HG03520 (cell line): ENCODE measurements at regions not wholly inside any gene's neighbourhood (a gene's known extent, or its start where the extent isn't known, plus 50 kb on each side); places are given as distances from the start of the nearest gene placed in this dataset.
"Not testable (repeated sequence)": the region's sequence is repeated elsewhere in the genome, so short reads cannot be mapped to it uniquely, and the experiment has no call there.

Experiments used
- ATAC-seq: cut with Tn5 transposase; IDR thresholded peaks from one replicate; pipeline ENCODE4 v1.9.1; 2021; ENCODE audit warnings: mild to moderate bottlenecking, moderate library complexity; ENCODE audit not compliant: unreplicated experiment

DNA sequence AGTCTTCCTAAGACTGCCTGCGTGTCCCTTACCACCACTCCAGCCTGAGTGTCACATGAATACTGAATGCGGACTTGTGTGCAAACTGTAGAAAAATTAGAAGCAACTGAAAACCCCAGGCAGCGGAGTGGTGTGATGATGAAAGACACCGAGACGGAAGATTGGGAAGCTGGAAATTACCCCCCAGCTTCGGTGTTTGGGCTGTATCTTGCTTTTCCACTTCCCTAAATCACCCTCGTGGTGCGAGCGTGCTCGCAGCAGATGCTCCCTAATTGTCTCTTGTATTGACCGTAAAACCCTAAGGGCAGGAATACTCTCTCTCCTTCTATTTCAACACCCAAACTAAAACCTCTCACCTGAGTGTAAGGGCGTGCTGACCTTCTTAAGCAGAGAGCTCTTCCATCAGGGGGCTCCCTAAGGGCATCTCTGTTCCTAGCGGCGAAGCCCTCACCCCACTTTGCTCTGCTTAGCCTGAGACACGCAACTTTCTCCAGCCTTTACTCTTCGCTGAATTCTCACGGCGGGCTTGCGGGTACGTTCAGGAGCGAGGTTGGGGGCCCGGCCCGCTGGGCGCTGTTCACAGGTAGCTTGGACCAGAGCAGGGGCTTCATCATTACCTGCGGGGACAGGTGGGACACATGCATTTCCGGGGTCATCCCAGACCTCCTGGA lies 62.4 kb downstream of the CRYBB2 start:
- ATAC-seq: no peak

DNA sequence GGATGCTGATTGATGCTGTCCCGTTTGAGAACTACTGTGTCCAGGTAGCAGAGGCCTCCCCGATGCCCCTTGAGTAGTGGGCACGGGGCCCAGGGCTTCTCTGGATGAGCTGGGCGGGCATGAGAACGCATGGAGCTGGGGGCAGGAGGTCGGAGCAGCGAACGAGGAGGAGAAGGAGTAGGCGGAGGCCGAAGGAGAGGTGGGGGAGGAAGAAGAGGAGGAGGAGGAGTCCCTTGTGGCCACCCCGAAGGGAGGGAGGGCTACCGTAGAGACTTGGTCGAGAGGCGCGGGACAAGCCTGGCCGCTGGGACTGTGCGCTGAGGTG lies 62.9 kb downstream of the CRYBB2 start:
- no peak for ATAC-seq

DNA sequence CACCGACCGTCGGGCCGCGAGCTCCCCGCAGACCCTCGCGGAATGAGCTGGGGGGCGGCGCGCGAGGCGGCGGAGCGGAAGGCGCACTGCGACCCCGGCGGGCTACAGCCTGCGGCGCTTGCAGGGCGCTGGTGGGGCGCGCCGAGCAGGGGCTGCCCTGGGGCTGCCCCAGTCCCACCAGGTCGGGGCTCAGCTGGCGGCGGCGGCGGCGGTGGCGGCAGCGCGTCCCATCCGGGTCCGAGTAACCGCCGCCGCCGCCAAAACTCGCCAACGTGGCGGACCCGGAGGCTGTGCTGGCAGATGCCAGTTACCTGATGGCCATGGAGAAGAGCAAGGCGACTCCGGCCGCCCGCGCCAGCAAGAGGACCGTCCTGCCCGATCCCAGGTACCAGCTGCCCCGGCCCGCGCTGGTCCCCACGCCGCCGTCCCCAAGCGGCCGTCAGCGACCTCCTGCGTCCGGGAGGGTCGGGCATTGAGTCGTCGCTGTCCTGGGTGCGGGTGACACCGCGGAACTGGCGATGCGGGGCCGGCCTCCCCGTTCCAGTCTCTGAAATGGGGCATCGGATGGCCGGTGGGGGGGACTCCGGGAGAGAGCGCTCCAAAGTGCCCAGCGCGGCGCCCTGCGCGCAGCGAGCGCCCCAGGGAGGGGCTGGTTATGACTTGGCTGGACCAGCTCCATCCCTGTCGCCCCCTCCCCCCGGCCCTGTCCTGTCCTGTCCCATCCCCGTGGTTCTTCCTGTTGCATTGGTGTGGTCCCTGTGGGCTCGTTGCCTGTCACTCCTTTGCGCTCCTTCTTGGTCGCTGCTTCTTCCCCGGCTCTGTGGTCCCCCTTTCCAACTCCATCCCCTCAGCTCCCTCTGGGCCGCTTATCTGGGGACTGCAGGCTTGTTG lies 63.5 kb downstream of the CRYBB2 start:
- no peak for ATAC-seq

DNA sequence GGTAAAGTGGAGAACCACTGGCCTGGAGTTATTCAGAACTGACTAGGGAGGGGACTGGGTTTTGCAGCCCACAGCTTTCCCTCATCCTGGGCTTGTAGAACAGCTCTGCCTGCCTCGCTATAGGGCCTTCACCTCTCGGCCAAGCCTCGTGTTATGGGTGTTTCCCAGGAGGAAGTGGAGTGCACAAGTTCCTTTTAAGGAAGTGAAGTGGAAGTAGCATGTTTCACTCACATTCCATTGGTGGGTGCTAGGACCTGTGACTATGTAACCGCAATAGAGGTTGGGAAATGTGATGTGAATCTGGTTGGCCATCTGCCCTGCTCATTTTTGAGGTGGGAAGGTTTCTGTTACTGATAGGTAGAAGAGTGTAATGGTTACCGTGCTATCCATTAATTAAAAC lies 69.0 kb downstream of the CRYBB2 start:
- not testable (repeated sequence) for ATAC-seq

DNA sequence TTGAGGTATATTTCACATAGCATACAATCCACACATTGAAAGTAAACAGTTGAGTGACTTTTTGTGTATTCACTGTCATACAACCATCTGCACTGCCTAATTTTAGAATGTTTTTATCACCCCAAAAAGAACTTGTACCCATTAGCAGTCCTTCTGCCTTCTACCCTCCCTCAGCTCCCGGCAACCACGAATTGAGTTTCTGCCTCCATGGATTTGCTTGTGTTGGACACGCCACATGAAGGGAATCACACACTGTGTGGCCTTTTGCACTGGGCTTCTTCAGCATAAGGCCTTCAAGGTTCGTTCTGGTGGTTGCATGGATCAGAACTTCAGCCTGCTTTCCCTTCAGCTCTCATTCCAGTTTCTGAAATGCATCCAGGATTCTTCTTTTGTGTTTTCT lies 82.5 kb downstream of the CRYBB2 start:
- not testable (repeated sequence) for ATAC-seq

DNA sequence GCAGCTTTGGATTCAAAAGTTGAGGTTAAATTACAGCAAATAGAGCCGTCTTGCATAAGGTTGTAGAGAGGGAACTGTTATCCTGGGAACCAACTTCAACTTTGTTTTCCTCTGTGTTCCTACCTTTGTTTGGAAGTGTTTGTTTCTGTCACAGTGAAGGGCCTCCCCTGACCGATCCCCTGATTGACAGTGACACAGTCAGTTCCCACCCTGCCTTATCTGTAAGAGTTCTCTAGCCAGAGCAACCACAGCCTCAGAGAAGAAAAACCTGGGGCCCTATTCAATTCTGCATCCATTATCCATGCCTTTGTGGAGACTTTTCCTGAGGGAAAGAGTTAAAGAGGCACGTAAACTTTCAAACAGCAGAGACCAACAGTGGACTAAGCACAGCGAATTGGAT lies 90.1 kb downstream of the CRYBB2 start:
- ATAC-seq: not testable (repeated sequence)

DNA sequence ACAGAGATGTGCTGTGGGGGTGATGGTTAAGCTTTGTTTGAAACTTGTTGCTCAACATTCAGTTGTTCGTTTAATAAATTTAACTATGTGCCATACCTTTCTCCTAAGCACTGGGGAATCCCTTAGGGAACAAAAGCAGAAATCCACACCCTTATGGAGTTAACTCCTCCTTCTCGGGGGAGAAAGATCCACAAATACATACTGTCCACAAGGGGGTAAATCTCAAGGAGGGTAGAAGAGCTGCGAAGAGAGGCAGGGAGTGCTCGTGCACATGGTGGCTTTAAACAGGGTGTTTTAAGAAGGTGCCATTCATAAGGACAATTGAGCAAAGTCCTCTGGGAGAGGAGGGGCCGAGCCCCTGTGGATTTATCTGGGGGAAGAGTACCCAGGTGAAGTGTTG lies 92.5 kb downstream of the CRYBB2 start:
- not testable (repeated sequence) for ATAC-seq

DNA sequence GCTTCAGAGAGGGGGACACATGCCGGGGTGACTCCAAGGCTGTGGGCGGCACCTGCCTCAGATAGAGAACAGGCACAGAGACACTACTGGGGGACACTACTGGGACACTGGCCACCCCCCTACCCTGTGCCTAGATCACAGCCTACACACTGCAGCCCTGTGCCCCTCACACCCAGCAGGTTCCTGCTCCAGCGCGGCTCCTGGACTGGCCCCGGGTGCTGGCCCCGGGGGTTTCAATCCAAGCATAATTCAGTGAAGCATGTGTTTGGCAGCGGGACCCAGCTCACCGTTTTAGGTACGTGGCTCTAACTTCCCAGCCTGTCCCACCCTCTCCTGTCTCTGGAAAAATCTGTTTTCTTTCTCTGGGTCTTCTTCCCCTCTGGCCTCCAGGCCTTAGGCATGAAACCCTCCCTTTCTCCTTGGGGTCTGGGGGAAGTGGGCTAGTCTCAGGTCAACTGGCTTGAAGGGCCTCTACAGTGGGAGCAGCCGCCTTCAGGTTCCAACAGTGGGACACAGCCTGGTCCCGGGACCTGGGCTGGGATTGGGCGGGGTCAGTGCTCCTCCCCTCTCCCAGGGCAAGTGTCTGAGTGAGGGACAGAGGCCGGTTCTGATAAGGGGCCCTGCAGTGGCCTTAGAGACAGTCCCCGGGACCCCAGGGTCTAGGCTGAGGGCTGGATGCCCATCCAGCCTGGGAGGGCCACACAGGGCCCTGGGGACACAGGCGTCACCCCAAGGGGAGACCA lies 98.8 kb downstream of the CRYBB2 start:
- ATAC-seq: no peak

DNA sequence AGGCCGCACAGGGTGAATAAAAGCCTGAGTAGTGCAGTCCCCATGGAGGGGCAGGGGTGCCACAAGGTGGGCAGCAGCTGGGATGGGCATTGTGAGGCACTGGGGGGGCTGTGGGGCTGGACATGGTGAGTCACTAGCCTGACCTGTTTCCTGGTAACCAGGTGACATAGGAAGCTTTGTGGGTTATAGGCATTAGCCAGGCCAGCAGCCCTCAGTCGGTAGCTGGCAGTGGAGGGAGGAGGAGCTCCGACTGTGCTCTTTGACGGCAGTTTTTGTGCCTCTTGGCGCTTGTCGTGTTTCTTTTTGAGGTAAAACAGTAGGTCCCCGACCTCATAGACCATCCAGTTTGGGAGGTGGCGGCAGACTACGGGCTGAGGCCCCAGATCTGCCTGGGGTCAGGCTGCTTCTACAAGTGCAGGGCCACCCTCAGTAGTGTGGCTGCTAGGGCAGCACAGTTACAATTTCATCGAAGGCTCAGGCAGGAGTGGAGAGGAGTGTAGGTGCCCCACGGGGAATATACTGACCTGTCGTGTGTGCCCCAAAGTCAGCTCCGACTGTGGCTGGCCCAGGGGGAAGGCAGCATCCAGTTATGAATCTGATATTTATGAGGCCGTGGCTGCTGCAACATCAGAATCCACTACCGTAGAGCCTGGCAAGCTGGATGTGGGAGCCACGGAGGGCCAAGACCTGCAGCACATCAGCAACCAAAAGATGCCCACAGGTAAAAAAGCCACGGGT lies 107.7 kb downstream of the CRYBB2 start:
- ATAC-seq: no peak

DNA sequence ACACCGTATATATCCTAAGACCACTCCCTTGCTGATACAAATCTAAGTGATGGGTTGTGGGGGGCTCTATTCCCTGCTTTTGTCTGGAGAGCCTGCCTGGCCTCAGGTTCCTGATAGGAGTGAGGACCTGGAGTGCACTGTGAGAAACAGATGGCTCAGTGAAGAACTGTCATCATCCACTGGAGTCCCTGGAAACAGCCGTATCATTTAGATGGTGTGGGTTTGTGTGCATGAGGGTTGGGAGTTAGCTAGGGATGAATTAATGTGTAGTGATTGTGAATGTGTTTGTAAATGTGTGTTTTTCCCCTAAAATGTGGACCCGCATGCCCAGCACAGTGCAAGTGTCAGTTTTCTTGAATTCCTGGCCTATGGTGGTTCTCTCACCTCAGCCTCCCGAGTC lies 111.6 kb downstream of the CRYBB2 start:
- ATAC-seq: no peak

DNA sequence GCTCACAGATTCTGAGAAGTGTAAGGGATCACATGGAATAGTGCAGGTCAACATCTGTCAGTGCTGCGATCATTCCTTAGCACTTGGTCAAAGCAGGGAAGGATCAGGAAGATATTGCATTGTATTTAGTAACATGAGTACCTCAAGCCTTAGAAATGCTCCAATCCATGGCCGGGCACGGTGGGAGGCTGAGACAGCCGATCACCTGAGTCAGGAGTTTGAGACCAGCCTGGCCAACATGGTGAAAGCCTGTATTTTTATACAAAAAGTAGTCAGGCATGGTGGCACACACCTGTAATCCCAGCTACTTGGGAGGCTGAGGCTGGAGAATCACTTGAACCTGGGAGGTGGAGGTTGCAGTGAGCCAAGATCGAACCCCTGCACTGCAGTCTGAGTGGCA lies 112.5 kb downstream of the CRYBB2 start:
- ATAC-seq: not testable (repeated sequence)

DNA sequence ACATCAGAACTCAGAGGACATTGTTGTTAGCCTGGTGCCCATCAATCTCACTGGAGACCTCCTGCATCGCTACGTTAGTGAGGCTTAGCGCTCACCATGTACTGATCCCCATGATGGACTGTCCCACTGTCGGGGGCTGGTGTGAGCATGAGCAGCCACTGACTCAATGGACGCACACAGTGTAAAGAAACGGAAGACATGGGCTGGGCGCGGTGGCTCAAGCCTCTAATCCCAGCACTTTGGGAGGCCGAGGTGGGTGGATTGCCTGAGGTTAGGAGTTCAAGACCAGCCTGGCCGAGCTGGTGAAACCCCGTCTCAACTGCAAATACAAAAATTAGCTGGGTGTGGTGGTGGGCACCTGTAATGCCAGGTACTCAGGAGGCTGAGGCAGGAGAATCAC lies 112.9 kb downstream of the CRYBB2 start:
- ATAC-seq: no peak

DNA sequence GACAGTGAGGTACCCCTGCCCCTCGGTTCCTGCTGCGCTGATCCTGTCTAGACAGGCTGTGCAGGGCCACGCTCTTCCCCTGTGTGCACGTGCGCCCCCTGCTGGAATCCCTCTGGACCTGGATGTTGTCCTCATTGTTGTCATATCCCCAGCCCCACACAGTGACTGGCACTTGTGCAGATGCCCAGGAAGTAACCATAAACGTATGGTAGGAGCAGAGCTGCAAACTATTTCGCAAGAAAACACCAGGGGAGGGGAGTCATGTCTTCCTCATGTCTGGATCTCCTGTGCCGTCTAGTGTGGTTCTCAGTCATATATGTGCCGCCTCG lies 114.7 kb downstream of the CRYBB2 start:
- no peak for ATAC-seq

DNA sequence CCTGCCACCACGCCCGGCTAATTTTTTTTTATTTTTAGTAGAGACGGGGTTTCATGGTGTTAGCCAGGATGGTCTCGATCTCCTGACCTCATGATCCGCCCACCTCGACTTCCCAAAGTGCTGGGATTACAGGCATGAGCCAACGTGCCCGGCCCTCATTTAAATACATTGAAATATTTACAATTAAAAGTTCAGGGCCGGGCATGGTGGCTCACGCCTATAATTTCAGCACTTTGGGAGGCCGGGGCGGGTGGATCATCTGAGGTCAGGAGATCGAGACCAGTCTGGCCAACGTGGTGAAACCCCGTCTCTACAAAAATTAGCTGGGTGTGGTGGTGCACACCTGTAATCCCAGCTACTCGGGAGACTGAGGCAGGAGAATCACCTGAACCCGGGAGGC lies 115.2 kb downstream of the CRYBB2 start:
- not testable (repeated sequence) for ATAC-seq

DNA sequence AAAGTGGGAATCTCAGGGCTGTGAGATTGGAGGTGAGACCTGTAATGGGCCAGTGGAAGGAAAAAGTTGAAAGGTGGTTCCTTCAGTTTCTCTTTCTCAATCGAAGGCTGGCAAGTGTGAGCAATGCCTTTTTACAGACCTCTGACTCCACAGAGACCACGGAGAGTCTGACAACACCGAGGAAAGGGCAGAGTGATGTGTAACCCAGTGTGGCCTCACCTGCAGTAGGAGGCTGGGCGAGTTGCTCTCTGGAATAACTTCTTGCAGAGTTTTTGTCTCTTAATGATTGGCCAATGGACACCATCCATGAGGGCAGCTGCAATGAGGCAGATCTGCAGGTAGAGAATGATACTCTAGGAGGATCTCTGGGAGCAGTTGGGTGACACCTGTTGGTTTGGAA lies 115.8 kb downstream of the CRYBB2 start:
- not testable (repeated sequence) for ATAC-seq

DNA sequence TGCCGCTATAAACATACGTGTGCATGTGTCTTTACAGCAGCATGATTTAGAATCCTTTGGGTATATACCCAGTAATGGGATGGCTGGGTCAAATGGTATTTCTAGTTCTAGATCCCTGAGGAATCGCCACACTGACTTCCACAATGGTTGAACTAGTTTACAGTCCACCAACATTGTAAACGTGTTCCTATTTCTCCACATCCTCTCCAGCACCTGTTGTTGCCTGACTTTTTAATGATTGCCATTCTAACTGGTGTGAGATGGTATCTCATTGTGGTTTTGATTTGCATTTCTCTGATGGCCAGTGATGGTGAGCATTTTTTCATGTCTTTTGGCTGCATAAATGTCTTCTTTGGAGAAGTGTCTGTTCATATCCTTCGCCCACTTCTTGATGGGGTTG lies 121.1 kb downstream of the CRYBB2 start:
- ATAC-seq: not testable (repeated sequence)

DNA sequence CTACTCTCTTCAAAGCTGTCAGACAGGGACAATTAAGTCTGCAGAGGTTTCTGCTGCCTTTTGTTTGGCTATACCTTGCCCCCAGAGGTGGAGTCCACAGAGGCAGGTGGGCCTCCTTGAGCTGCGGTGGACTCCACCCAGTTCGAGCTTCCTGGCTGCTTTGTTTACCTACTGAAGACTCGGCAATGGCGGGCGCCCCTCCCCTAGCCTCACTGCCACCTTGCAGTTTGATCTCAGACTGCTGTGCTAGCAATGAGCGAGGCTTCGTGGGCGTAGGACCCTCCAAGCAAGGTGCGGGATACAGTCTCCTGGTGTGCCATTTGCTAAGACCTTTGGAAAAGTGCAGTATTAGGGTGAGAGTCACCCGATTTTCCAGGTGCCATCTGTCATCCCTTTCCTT lies 124.9 kb downstream of the CRYBB2 start:
- ATAC-seq: not testable (repeated sequence)

DNA sequence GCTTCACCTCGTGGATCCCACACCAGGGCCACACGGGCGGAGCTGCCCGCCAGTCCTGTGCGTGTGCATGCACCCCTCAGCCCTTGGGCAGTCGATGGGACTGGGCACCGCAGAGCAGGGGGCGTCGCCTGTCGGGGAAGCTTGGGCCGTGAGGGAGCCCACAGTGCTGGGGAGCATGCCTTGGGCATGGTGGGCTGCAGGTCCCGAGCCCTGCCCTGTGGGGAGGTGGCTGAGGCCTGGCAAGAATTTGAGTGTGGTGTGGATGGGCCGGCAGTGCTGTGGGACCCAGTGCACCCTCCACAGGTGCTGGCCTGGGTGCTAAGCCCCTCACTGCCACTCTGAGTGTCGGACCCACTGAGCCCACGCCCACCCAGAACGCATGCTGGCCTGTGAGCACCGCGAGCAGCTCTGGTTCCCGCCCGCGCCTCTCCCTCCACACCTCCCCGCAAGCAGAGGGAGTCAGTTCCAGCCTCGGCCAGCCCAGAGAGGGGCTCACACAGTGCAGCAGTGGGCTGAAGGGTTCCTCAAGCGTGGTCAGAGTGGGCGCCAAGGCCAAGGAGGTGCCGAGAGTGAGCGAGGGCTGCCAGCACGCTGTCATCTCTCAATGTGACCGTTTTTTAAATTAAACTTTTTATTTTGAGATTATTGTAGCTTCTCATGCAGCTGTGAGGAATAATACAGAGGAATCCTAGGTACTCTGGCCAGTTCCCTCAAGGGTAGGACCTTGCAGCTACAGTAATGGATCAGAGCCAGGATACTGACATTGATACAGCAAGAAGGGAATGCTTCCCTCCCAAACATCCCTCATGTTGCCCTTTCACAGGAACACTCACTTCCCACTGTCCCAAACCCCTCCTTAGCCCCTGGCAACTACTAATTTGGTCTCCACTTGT lies 127.7 kb downstream of the CRYBB2 start:
- ATAC-seq: no peak

DNA sequence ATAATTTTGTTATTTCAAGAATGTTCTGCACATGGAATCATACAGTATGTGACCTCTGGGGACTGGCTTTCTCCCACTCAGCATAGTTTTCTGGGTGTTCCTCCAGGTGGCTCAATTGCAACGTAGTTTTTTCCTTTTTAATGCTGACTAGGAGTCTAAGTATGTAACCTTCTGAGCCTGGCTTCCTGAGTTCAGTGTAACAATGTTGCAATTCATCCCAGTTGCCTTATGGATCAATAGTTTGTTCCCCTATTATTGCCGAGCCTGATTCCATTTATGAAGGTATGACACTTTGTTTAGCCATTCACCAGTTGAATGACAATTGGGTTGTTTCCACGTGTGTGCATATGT lies 128.3 kb downstream of the CRYBB2 start:
- ATAC-seq: no peak

DNA sequence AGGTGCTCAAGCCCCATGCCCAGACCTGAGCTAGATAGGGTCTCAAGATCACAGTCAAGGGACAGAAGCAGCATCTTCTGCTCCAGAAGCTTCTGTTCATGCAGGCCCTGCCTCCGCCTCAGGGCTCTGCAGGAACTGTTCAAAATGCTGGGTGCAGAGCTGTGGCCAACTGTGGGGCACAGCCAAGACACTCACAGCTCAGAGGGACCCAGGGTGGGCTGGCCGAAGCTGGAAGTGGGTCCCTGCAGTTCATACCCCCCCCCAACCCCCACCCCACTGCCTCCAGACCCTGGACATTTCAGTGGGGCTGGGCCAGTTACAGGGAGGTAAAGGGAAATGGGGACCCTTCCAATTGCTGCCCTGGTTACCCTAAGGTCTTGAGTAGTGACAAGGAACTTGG lies 129.0 kb downstream of the CRYBB2 start:
- ATAC-seq: no peak
